HepG2 (cell line): ENCODE measurements at regions not wholly inside any gene's neighbourhood (a gene's known extent, or its start where the extent isn't known, plus 50 kb on each side); places are given as distances from the start of the nearest gene placed in this dataset.
"Not testable (repeated sequence)": the region's sequence is repeated elsewhere in the genome, so short reads cannot be mapped to it uniquely, and the experiment has no call there.

Experiments used
- ATAC-seq: fragments of 200-7000 bp; cut with Tn5 transposase; 3 replicates; pipeline ENCODE4 v1.9.1; 2020; ENCODE audit warnings: mild to moderate bottlenecking, moderate library complexity
- BruUV-seq: library from RNA; stranded (reverse); fragments of 400-500 nt; replicated peaks from 2 replicates; lab custom pipeline; 2021; lab: Mats Ljungman, UMichigan
- CTCF ChIA-PET: fragments of 300-600 bp; formaldehyde crosslinking; extraction: SDS; loops from one replicate; lab custom pipeline; 2021; ENCODE audit warnings: low total read pairs, inconsistent platforms, low intra/inter-chr PET ratio; lab: Yijun Ruan, JAX
- POLR2A ChIA-PET: fragments of 350-600 bp; sonication (Branson Sonifier 250); formaldehyde crosslinking; loops from one replicate; lab custom pipeline; 2020; ENCODE audit warnings: antibody characterized with exemption, inconsistent platforms; lab: Yijun Ruan, JAX
- DNase-seq: peaks from one replicate; pipeline ENCODE4 v3.0.0-alpha.2; 2015; ENCODE audit warnings: low spot score
- FAIRE-seq: peaks from 3 replicates; lab custom pipeline; 2011; peaks lifted over from hg19 to GRCh38; lab: Jason Lieb, UNC
- H2AFZ ChIP-seq: one replicate; pipeline ENCODE4 v1.6.1; 2011; ENCODE audit warnings: low read length, inconsistent platforms
- H3K27ac ChIP-seq: fragments of 300-600 bp; 3 replicates; pipeline ENCODE4 v1.8.0; 2011; ENCODE audit warnings: mixed run types, mild to moderate bottlenecking, mixed read lengths, low read length, inconsistent platforms; ENCODE audit not compliant: insufficient read depth; ENCODE audit errors: extremely low read length
- H3K27me3 ChIP-seq, 2 experiments: fragments of 200-600 bp in 1 of 2; 2 replicates in 1 of 2; 3 replicates in 1 of 2; pipeline versions ENCODE4 v1.6.0 to v1.8.0; 2011; ENCODE audit warnings: low read length in 2 of 2, mild to moderate bottlenecking in 2 of 2, moderate library complexity in 2 of 2, inconsistent platforms in 1 of 2; ENCODE audit not compliant: insufficient read depth in 2 of 2, control insufficient read depth in 1 of 2
- H3K36me3 ChIP-seq, 2 experiments: fragments of 200-600 bp in 1 of 2; replicated peaks in 1 of 2; 2 replicates in 1 of 2; 3 replicates in 1 of 2; pipeline versions ENCODE4 v1.5.1 to v1.8.0; 2011; ENCODE audit warnings: low read length in 2 of 2, inconsistent platforms in 1 of 2; ENCODE audit not compliant: insufficient read depth in 2 of 2, control insufficient read depth in 1 of 2
- H3K4me1 ChIP-seq: 2 replicates; pipeline ENCODE4 v1.5.1; 2012; ENCODE audit warnings: low read length, inconsistent platforms; ENCODE audit not compliant: insufficient read depth
- H3K4me2 ChIP-seq: 2 replicates; pipeline ENCODE4 v1.6.0; 2011; ENCODE audit warnings: low read depth, low read length, inconsistent platforms
- H3K4me3 ChIP-seq, 3 experiments: fragments of 200-600 bp in 1 of 3; sonication (generic), shearing (Covaris generic) in 1 of 3; replicated peaks in 1 of 3; 2 replicates each; pipeline ENCODE4 v1.5.1; 2011 to 2016; ENCODE audit warnings: low read length in 3 of 3, inconsistent platforms in 2 of 3, low read depth in 2 of 3, mild to moderate bottlenecking in 2 of 3, control low read depth in 1 of 3, mixed read lengths in 1 of 3; ENCODE audit not compliant: insufficient read depth in 1 of 3
- H3K79me2 ChIP-seq: one replicate; pipeline ENCODE4 v1.6.1; 2011; ENCODE audit warnings: low read length, inconsistent platforms; ENCODE audit not compliant: insufficient read depth
- H3K9ac ChIP-seq: 2 replicates; pipeline ENCODE4 v1.6.0; 2011; ENCODE audit warnings: mild to moderate bottlenecking, low read depth, low read length, inconsistent platforms; ENCODE audit not compliant: insufficient read depth
- H3K9me3 ChIP-seq: 2 replicates; pipeline ENCODE4 v1.5.1; 2012; ENCODE audit warnings: mild to moderate bottlenecking, low read length
- H4K20me1 ChIP-seq: 2 replicates; pipeline ENCODE4 v1.6.0; 2011; ENCODE audit warnings: inconsistent platforms, mild to moderate bottlenecking, low read length, moderate library complexity; ENCODE audit not compliant: insufficient read depth
- FOXA1 ChIP-seq, 2 experiments: fragments of 450-650 bp in 1 of 2; sonication (generic) in 1 of 2; formaldehyde crosslinking in 1 of 2; IDR thresholded peaks; 2 replicates each; pipeline versions ENCODE4 v1.4.0 to v1.6.1; 2016 to 2020; ENCODE audit warnings: missing genetic modification reagents in 1 of 2
- PHF5A ChIP-seq: IDR thresholded peaks from one replicate; pipeline ENCODE4 v1.6.1; 2018; ENCODE audit warnings: low read depth, missing genetic modification reagents; ENCODE audit not compliant: unreplicated experiment
- PITX1 ChIP-seq: sonication (generic); formaldehyde crosslinking; IDR thresholded peaks from 2 replicates; pipeline ENCODE4 v1.5.1; 2020; ENCODE audit warnings: mild to moderate bottlenecking, missing genetic modification reagents
- RXRA ChIP-seq: sonication (generic); formaldehyde crosslinking; IDR thresholded peaks from 2 replicates; pipeline ENCODE4 v1.5.1; 2020; ENCODE audit warnings: missing genetic modification reagents
- ZNF17 ChIP-seq: sonication (generic); formaldehyde crosslinking; IDR thresholded peaks from 2 replicates; pipeline ENCODE4 v1.5.0; 2020; ENCODE audit warnings: mild to moderate bottlenecking, missing genetic modification reagents
- WGBS: methylation state at CpG from one replicate; pipeline ENCODE4 v1.1.6; 2017; ENCODE audit warnings: low lambda C conversion rate; 5-methylcytosine and 5-hydroxymethylcytosine counted together
- in situ Hi-C: cut with HindIII; loops from 2 replicates; pipeline ENCODE4 v1.10.0; 2017; ENCODE audit warnings: low pct_unique_long_range_greater_than_20kb; ENCODE audit not compliant: extremely low pct_ligation_motif_present
- intact Hi-C: fragments of 100-400 bp; cut with micrococcal nuclease; formaldehyde crosslinking; loops from one replicate; pipeline ENCODE4 v1.10.0; 2022; ENCODE audit not compliant: unreplicated experiment
- TF ChIP-seq, protein P1 (sequence below): sonication (generic); formaldehyde crosslinking; conservative IDR thresholded peaks from 2 replicates; pipeline ENCODE4 v1.4.0; 2020; ENCODE audit warnings: missing genetic modification reagents

DNA sequence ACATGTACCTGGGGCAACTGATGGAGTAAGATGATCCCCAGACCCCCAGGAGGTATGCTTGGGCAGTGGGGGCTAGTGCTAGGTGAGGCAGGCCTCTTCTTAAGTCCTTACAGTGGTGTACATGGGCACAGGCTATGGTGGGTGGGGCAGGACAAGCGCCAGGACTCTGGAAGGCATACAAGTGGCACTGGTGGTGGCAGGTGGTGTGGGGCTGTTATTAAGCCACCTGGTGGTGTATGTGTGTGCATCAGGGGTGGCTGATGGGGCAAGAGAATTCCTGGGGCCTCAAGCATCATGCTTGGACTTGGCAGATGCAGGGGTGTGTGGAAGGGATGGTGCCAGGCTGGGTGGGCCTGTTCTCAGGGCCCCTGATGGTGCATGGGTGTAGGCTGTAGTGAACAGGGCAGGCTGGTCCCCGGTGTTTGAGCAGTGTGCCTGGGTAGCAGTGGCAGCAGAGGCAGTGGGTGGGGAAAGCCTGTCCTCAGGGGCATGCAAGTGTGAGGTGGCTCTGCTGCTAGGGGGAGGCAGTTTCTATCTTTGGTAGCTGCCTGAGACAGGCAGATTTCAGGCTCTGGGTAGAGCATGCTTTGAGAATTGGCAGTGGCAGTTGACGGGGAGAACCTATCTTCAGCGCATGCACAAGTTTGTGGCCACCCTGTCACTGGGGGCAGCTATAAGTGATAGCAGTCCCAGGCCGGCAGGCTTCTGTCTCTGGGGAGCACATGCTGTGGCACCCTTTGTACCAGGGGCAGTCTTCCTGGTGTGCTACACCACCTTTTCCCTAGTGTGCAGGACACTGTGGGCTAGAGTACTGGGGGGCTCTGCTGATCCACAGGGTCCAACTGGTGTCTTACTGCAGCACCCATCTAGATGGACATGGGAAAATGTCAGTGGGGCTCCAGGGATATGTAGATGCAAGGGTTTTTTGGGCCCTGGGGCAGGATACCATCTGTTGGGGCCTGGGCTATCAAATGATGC is 52.6 kb upstream of the ABCD2 start:
- CTCF ChIA-PET, result no interaction called here
- in situ Hi-C loops, result no loop called here

DNA sequence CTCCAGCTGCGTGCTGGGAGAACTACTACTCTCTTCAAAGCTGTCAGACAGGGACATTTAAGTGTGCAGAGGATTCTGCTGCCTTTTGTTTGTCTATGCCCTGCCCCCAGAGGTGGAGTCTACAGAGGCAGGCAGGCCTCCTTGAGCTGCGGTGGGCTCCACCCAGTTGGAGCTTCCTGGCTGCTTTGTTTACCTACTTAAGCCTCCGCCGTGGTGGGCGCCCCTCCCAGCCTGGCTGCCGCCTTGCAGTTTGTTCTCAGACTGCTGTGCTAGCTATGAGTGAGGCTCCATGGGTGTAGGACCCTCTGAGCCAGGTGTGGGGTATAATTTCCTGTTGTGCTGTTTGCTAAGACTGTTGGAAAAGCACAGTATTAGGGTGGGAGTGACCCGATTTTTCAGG is 49.9 kb upstream of the ABCD2 start:
- BruUV-seq; H3K27me3 ChIP-seq; H3K4me1 ChIP-seq; H3K79me2 ChIP-seq; H3K9me3 ChIP-seq; H3K27ac ChIP-seq; H4K20me1 ChIP-seq; POLR2A ChIA-PET; H3K4me3 ChIP-seq; H2AFZ ChIP-seq; CTCF ChIA-PET; DNase-seq; FAIRE-seq; in situ Hi-C loops; H3K36me3 ChIP-seq; H3K9ac ChIP-seq; intact Hi-C loops; ATAC-seq; TF ChIP-seq FOXA1 (IDR thresholded peaks at IDR 0.05): not testable (repeated sequence)
- peak; percentile 24; the same call in 1 of the 2 replicates for TF ChIP-seq PITX1 (CRISPR knock-in tag)
- peak; percentile 43; the same call in 1 of the 2 replicates for TF ChIP-seq FOXA1 (CRISPR knock-in tag; IDR thresholded peaks at IDR 0.05)
- H3K4me2 ChIP-seq, result 0 out of 2 replicates have a peak overlapping the region, but pooled peaks have one; percentile 3
- 4% methylated on average over 4 of the region's 7 CpGs for WGBS

More for the DNA sequence above, 52.6 kb upstream of the ABCD2 start:
- POLR2A ChIA-PET, result no interaction called here
- no peak overlapping the region for H3K27ac ChIP-seq
- H2AFZ ChIP-seq, result no peak overlapping the region
- no peaks in the 10 kb centered on the region for H3K79me2 ChIP-seq
- no peaks in the 10 kb centered on the region for H4K20me1 ChIP-seq
- H3K4me3 ChIP-seq, result no peak overlapping the region
- H3K27me3 ChIP-seq, result no peaks in the 10 kb centered on the region
- BruUV-seq, result no TSS peak
- no peaks in the 10 kb centered on the region for H3K36me3 ChIP-seq
- WGBS, result 31% methylated on average over 4 of the region's 5 CpGs
- H3K4me2 ChIP-seq, result no peak overlapping the region
- H3K9me3 ChIP-seq, result no peaks in the 10 kb centered on the region
- FAIRE-seq, result no peak
- H3K4me1 ChIP-seq, result no peaks in the 10 kb centered on the region
- H3K9ac ChIP-seq, result no peak overlapping the region
- intact Hi-C loops, result no loop called here
- TF ChIP-seq, protein P1, sequence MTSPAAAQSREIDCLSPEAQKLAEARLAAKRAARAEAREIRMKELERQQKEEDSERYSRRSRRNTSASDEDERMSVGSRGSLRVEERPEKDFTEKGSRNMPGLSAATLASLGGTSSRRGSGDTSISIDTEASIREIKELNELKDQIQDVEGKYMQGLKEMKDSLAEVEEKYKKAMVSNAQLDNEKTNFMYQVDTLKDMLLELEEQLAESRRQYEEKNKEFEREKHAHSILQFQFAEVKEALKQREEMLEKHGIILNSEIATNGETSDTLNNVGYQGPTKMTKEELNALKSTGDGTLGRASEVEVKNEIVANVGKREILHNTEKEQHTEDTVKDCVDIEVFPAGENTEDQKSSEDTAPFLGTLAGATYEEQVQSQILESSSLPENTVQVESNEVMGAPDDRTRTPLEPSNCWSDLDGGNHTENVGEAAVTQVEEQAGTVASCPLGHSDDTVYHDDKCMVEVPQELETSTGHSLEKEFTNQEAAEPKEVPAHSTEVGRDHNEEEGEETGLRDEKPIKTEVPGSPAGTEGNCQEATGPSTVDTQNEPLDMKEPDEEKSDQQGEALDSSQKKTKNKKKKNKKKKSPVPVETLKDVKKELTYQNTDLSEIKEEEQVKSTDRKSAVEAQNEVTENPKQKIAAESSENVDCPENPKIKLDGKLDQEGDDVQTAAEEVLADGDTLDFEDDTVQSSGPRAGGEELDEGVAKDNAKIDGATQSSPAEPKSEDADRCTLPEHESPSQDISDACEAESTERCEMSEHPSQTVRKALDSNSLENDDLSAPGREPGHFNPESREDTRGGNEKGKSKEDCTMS (CRISPR knock-in tag), result no peak
- TF ChIP-seq ZNF17 (CRISPR knock-in tag), result no peak
- TF ChIP-seq PHF5A, result no peak
- TF ChIP-seq RXRA (CRISPR knock-in tag), result no peak
- peak; percentile 54 for ATAC-seq
- DNase-seq, result no peak
